Endothelial cell of umbilical vein (primary cell): ENCODE measurements at regions not wholly inside any gene's neighbourhood (a gene's known extent, or its start where the extent isn't known, plus 50 kb on each side); places are given as distances from the start of the nearest gene placed in this dataset.

Experiments used
- CTCF ChIP-seq, 2 donors: IDR thresholded peaks; 1 replicate in 1 of 2; 2 replicates in 1 of 2; pipeline ENCODE4 v1.5.1; 2011; ENCODE audit warnings: low read length in 2 of 2, mild to moderate bottlenecking in 2 of 2, moderate library complexity in 2 of 2, control low read depth in 1 of 2, inconsistent platforms in 1 of 2, low read depth in 1 of 2; ENCODE audit not compliant: insufficient read depth in 1 of 2; ENCODE audit errors: extremely low read depth in 1 of 2
- MAX ChIP-seq: IDR thresholded peaks from 2 replicates; pipeline ENCODE4 v1.6.1; 2011; ENCODE audit not compliant: insufficient read depth, insufficient read length
- POLR2A ChIP-seq: IDR thresholded peaks from 2 replicates; pipeline ENCODE4 v1.6.1; 2012; ENCODE audit warnings: low read depth, mild to moderate bottlenecking, control low read depth, low read length
- POLR2AphosphoS5 ChIP-seq: IDR thresholded peaks from 2 replicates; pipeline ENCODE4 v1.6.1; 2012; ENCODE audit warnings: low read depth, mild to moderate bottlenecking, control low read depth, low read length, moderate library complexity; ENCODE audit not compliant: insufficient read depth

- TF ChIP-seq CTCF (IDR thresholded peaks at IDR 0.05; ENCODE audit: extremely low read depth in 1 of 2, insufficient read depth in 1 of 2, low read depth in 1 of 2, low read length in 2 of 2) (no peak), POLR2A (no peak), POLR2AphosphoS5 (no peak), MAX (no peak)
Observed at GRCh38 chrX:149157976-149158375, 347.1 kb downstream of the IDS start.
